ENCODE measurements at regions not wholly inside any gene's neighbourhood (a gene's known extent, or its start where the extent isn't known, plus 50 kb on each side); places are given as distances from the start of the nearest gene placed in this dataset.
"Not testable (repeated sequence)": the region's sequence is repeated elsewhere in the genome, so short reads cannot be mapped to it uniquely, and the experiment has no call there.

DNA sequence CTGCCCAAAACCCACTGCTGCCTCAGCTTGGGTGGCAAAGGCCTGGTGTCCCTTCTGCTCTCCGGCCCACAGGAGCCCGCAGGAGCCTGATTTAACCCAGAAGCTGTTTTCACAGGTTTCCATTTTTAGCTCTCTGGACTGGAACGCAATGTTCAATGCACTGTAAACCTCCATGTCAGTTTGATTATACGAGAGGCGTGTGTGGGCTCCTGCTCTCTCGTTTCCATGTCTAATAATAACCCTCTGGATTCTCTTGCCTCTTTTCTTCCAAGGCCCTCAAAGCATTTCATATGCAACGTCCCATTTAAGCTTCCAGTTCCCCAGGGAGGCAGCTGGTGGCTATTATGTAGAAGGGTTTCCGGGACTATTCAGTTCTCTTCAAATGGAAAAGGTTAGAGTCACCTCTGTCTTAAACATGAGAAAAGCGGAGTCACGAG, 161.1 kb downstream of the SUDS3 start:
- no peak for DNase-seq

DNA sequence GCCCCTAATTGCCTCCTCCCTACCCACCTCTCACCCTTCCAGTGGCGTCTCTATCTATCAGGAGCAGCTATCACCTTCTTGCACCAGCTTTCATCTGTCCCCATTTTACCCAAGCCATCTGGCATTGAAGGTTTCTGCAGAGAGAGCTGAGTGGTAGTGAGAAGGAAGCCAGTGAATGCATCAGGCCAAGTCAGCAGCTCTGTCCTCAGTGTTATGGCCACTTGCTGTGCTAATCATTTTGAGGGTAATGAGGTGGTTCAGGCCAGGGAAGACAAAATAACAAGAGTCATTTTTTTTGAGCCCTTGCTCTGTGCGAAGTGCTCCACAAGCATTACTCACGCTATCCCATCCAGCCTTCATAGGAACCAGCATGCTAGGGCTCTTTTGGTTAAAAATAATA, 164.7 kb downstream of the SUDS3 start:
- DNase-seq, result no peak

DNA sequence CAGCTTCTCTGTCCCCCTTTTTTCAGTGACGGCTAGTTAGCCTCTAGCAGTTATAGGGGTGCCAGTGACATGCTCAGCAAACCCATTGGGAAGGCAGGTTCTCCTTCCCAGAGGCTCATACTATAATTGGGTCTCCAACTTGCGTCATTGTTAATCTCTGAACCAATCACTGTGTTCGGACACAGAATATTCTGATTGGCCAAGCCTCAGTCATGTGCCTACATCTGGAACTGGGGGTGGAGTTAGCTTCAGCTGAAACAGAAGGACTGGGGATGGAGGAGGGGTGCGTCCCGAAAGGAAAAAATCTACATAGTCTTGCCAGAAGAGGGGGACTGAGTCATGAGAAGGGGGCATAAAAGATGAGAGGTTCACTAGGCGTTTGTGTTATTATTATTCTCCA, 165.6 kb downstream of the SUDS3 start:
- DNase-seq, result no peak

DNA sequence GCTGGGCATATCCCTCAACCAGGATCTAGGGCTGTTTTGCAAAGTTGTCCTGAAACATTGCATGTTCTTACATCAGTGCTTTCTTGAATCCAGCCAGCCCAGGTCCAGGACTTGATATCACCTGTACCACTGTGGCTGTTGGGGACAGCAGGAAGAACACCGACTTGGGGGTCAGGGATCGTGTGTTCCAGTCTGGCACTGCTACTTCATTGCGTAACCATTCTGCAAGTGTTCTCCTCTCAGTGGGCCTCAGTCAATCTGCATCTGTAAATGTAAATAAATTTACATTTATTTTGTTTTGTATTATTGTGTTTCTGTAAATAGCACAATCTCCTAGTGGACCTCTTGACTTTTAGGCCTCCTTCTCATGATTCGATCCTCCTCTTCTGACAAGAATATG, 167.3 kb downstream of the SUDS3 start:
- no peak for DNase-seq

DNA sequence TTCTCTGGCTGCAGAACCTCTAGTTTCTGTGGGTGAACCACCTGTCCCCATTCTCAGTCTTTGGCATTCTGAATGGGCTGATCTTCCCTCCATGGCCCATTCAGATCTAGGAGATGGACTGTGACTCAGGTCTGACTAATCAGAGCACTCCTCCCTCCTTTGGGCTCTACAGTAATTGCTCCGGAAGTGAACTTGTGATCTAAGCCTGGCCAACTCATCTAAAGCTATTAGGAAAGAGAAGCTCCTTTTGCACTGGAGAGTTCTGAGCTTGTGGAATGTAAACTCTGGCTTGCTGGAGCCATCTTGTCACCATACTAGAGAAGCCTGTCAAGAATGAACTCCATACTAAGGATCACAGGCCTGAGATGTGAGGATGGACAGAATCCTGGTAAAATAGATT, 168.2 kb downstream of the SUDS3 start:
- DNase-seq, result peak; percentile 80 to 93

DNA sequence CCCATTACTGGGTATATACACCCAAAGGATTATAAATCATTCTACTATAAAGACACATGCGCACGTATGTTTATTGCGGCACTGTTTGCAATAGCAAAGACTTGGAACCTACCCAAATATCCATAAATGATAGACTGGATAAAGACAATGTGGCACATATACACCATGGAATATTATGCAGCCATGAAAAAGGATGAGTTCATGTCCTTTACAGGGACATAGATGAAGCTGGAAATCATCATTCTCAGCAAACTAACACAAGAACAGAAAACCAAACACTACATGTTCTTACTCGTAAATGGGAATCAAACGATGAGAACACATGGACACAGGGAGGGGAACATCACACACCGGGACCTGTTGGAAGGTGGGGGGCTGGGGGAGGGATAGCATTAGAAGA, 171.3 kb downstream of the SUDS3 start:
- DNase-seq, result not testable (repeated sequence)

DNA sequence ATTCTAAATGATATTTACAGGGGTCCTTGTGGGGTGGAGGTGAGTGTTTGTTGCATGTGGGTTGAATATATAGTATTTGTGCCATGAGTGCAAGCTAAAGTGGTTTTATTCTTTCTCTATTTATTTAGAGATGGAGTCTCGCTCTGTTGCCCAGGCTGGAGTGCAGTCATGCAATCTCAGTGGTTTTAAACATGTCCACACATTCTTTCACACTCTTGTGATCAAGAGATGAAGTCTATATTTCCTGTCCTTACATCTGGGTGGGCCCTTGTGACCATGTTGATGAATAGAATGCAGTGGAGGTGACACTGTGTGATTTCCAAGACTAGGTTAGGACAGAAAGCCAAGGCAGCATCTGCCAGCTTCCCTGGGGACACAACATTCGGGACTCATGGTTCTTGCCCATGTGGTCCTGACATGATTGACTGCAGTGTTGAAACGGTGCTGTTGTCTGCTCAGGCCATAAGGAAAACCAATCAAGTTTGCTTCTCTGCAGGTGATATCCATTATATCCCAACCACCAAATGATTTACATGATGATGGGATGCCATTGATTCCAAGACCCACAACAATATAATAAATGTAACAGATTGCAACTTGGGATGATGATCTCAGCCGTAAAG, 172.6 kb downstream of the SUDS3 start:
- DNase-seq, result no peak

DNA sequence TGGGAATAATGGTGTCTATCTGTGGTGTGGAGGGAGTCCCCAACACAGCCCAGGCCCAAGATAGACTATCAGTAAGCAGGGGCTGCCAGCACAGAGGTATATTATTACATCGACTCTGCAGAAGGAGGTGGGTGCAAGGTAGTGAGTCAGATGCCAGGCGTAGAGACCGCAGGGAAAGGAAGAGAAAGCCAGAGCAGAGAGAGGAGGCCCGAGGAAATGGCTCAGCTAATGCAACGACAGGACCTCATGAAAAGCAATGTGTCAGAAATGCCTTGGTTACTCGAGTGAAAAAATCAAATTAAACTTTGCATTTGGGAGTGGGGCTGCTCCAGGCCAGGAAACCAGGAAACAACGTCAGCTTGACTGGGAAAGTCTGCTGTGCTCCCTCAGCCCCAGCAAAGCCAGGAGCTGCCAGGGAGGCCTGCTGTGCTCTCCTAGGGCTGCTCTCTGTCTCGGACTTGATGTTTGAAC, 173.2 kb downstream of the SUDS3 start:
- no peak for DNase-seq

DNA sequence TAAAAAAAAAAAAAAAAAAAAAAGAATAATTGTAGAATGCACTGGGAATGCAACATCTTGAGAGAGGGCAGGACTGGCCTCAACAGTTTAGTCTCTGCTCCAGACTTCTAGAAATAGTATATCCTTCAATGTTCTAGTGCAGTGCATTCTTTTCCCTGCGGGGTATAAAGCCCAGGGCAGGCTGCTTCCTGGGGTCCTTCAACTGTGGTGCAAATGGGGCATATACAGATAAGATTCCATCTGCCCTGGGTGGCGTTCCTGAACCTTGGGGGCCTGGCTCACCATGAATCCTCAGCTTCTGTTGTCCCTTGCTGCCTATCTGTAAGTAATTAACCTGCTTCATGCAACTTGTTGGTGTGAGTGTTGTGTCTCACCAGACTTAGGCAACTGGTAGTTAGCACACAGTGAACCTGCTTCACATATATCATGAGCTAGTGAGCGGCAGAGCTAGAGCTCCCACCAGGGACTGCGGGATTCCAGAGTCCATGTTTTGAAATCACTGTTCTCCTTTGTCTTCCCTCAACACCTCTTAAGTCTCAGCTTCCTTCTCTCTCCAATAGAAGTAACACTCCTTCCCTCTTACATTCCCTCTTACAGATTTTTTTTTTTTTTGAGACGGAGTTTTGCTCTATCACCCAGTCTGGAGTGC, 177.6 kb downstream of the SUDS3 start:
- DNase-seq, result no peak

DNA sequence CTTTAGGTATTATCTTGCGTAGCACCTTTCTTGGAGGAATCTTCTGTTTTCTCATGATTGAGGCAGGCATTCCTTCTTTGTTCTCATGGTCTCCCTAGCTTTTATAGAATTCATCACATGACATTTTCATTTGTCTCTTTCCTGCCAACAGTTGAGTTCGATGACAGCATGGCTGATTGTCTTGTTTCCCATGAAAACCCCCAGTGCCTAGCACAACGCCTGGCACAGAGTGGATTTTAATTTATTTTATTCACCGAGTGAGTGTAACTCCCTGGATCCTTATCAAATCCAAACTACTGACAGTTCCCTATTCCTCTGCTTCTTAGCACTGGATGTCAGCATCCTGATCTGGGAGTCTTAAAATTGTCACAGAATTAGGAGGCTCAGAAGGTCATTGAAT, 182.6 kb downstream of the SUDS3 start:
- no peak for DNase-seq

DNA sequence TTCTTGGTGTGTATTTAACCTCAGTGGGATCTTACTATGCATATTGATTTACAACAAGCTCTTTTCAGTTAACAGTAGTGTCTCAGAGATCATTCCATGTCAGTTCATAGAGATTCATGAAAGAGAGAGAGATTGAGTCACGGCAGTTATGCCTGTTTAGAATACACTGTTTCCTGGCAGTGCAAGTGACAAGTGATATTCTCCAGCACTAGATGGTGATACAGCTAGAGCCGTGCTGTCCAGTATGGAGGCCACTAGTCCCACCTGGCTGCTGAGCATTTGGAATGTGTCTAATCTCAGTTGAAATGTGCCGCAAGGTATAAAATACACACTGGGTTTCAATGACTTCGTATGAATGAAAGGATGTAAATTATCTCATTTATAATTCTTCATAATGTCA, 184.4 kb downstream of the SUDS3 start:
- DNase-seq, result no peak

DNA sequence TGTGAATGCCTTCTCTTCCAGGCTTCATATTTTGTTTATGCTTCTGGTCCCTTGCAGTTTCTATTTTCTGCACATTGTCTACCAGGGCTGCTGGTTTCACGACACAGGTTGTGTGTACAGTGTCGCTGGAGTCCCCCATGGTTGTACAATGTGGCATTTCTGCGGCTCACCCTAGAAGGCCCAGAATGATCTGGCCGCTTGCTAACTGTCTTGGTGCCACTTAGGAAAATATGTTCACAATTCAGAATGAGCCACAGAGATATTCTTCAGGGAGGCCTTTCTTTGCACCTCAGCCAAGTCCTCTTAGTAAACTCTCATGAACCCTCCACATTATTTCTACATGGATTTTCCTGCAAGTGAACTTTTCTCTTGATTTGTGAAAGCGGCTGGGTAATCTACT, 195.4 kb downstream of the SUDS3 start:
- no peak for DNase-seq

DNA sequence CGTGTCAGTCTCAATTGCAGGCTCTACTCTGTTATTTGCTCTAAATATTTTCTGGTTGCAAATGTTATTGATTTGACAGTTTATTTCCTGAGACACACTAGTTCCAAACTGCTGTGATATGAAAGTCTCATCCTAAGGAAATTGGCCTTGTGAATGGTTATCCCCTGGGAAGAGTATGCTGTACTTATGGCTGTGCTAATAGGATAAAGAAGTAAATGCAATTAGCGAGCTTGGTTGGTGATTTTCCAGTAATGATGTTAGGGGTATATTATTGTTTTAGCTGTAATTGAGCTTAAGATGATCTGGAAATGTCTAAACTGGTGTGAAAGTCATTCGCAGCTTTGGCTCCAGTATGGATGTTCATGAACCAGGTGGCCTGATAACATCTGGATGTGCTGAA, 197.9 kb downstream of the SUDS3 start:
- DNase-seq, result no peak

DNA sequence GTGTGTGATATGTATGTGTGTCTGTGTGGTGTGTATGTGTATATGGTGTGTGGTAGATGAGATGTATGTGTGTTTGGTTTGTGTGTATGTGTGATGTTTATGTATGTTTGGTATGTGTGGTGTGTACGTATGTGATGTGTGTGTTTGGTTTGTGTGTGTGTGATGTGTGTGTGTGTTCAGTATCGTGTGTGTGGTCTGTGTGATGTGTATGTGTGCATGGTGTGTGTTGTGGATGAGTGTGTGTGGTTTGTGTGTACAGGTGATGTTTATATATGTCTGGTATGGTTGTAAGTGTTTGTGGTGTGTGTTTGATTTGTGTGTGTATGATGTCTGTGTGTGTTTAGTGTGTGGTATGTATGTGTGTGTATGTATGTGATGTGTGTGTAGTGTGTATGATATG, 199.4 kb downstream of the SUDS3 start:
- no peak for DNase-seq

DNA sequence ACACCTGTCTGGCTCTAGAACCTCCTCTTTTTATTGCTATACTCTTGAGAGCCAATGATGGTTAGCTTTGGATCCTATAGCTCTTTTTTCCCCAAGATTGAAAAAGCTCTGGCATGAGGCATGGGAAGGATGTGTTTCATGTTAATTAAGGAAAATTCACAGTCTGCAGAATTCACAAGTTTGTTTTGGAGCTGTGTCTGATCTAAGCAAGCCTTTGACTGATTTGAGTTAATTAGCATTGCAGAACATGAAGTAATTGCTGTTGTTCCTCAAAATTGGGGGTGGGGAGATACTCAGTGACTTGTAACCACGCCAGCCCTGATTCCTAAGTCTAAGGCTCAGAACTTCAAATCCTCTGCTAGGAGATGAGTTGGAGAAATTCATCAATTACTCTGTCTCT, 205.0 kb downstream of the SUDS3 start:
- no peak for DNase-seq

DNA sequence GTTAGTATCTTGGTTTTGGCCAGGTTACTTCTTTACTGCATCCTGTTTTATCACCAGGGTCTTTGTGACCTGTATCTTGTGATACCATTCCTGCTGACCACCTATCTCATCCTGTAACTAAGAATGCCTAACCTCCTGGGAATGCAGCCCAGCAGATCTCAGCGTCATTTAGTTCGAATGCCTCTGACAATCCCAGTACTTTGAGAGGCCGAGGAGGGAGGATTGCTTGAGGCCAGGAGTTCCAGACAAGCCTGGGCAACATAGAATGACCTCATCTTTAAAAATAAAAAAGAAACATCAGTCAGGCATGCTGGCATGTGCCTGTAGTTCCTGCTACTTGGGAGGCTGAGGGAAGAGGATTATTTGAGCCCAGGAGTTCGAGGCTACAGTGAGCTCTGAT, 206.5 kb downstream of the SUDS3 start:
- no peak for DNase-seq

DNA sequence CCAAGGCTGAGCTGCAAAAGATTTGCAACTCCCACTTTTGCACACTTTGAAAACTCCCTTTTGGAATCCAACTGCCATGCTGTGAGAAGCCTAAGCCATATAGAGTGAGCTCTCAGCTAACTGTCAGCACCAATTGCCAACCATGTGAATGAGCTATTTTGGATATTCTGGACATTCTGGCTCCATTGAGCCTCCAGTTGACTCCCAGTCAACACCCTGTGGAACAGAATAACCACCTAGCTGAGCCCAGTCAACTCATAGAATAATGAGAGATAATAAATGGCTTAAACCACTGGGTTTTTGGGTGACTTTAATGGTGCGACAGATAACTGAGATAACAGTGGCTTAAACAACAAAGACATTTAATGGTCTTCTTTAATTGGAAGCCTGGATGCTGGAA, 210.1 kb downstream of the SUDS3 start:
- DNase-seq, result no peak

DNA sequence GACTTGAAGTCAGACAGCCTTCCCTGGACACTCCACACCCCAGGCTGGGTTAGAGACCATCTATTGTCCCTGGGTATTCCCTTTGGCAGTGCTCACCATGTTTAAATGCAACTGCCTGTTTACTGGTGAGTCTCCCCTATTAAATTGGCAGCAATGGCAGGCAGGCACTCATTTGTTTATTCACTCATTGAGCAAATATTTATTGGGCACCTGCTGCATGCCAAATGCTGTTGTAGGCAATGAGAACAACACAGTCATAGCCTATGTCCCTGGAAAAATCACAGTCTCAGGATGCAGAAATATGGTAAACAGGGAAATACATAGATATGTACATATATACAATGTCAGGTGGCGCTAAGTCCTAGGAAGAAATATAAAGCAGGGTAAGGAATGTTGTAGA, 212.8 kb downstream of the SUDS3 start:
- no peak for DNase-seq

DNA sequence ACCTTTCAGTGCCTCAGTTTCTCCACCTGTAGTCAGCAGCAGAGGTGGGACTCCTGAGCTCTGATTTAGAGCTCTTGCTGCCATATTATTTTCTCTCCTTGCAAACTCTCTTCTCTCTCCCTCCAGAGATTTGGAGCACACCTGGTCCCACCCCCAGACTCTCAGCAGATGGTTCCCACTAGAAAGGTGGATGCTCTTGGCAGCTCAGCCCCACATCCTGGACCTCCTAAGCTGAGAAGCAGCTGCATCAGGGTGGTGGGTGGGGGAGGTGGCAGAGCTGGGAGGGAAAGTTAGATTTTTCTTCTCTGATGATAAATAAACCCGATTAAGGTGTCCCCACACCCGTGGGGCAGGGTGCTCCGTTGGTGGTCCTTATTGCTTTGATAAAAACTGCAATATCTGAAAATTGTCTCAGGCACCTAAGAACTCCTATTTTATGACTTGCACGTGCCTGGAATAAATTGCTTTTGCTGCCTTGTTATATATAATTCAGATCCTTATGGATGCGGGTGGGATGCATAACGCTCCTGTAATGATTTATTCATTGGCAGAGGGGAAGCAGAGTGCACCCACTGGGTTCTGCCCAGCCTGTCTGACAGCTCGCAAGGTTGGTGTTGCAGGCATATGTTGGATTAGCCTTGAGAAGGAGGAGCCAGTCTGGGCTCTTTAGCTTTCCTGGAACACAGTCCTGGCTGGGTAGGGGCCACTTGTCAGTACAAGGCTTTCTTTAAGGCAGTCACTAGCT, 214.2 kb downstream of the SUDS3 start:
- no peak for DNase-seq

DNA sequence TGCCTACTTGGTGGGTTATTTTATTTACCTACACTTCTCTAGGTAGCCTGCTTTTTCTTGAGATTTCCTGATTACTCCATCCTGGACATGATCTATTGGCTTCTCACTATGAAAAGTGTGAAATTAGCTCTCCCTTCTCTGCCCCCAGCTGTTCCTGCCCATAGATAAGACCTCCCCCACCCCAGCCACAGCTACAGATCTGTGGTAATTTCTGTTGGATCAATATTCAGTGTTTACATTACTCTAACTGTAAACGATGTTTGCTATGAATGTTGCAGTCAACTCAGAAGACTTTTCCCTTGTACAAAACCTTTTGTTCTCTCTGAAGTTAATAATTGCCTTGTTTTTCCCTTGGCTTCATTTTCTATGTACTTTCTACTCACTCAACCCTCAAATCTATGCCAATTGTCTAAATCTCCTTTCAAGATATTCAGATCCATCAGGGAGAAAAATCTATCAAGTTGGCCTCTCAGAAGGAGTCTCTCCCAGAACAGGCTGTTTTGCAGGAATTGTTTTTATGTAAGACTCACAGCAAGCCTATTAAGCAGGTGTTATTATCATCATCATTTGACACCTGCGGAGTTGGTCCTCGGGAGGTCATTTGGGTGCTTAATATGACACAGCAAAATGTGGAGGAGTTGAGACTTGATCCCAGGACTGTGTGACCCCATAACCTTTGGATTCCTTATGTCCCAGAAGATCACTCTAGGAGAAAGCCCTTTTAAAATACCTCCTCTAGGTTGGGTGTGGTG, 227.4 kb downstream of the SUDS3 start:
- DNase-seq, result no peak

DNA sequence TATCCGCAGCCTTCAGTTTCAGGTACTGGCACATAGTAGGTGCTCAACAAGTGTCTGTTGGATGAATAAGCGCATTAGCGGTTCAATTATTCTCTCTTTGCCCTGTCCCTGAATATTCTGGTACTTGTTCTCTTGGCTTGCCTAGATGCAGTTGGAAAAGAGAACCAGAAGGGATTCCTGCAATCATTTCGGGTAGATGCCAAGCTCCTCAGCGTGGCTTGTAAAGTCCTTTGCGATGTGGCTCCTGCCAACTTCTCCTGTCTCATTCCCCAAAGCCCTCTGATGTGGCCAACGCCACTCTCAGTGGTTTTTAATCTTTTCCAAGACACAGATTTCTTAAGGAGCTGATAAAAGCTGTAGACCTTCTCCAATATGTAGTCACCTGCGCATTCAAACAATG, 230.3 kb downstream of the SUDS3 start:
- DNase-seq, result no peak

DNA sequence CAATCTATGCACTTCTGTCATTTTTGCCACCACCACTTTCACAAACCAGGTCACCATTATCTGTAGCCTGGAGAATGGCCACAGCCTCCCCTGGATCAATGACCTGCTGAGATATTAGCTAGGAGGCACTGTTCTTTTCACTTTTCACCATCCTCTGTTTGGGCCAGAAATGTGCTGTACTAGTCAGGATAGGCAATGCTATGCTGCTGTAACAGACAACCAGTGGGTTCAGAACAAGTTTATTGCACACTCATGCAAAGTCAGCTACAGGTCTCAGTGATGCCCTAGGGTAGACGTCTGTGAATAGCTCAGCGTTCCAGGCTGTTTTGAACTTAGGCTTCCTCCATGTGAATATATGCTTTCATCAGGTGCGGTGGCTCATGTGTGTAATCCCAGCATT, 231.5 kb downstream of the SUDS3 start:
- no peak for DNase-seq

DNA sequence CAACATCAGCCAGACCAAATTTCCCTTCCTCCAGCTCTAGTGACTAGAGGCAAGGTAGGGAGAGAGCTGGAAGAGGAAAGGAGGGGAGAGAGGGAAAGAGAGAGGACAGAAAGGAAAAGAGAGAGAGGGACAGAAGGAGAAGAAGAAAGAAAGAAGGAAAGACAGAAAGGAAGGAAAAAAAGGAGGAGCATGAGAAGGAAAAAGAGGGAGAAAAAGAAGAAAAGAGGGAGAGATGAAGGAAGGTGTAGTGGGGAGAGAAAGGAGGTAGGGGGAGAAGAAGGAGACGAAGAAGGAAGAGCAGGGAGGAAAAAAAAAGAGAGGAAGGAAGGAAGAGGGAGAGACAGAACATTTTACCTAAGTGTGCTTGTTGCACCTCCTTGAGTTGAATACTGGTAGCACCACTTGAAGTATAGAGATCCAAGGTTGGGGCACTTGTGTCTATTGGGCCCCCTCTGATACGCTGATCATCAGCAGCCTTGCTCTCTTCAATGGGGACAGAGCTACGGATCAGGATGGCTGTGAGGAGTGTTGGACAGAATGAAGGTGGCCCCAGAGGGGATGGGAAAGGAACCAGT, 232.5 kb downstream of the SUDS3 start:
- no peak for DNase-seq

All from SW 1271 (cell line).